HFF-Myc (cell line): ENCODE measurements at regions not wholly inside any gene's neighbourhood (a gene's known extent, or its start where the extent isn't known, plus 50 kb on each side); places are given as distances from the start of the nearest gene placed in this dataset.

Experiments used
- DNase-seq: peaks from one replicate; pipeline ENCODE4 v3.0.0-alpha.2; 2011; ENCODE audit warnings: low read depth; ENCODE audit errors: extremely low read depth
- H3K4me3 ChIP-seq: replicated peaks from 2 replicates; pipeline ENCODE4 v1.5.1; 2011; ENCODE audit warnings: low read depth, mild to moderate bottlenecking, control low read depth, low read length
- CTCF ChIP-seq: IDR thresholded peaks from 2 replicates; pipeline ENCODE4 v1.5.1; 2012; ENCODE audit warnings: mild to moderate bottlenecking, low read depth, low read length, control low read depth; ENCODE audit errors: missing control alignments

- no peak overlapping the region for H3K4me3 ChIP-seq
- TF ChIP-seq CTCF: no peak
- DNase-seq: no peak
Measured at GRCh38 chr18:44557616-44558151, 123.0 kb upstream of the SETBP1 start.

- no peak overlapping the region for H3K4me3 ChIP-seq
- no peak for TF ChIP-seq CTCF
- no peak for DNase-seq
Measured at GRCh38 chr18:44558767-44559166, 121.9 kb upstream of the SETBP1 start.

- H3K4me3 ChIP-seq: no peak overlapping the region
- no peak for TF ChIP-seq CTCF
- DNase-seq: no peak
Measured at GRCh38 chr18:44562986-44563385, 117.7 kb upstream of the SETBP1 start.

GRCh38 chr18:44564922-44565321 is 115.8 kb upstream of the SETBP1 start:
- no peak for TF ChIP-seq CTCF
- no peak overlapping the region for H3K4me3 ChIP-seq
- DNase-seq: peak; percentile 24

- no peak for TF ChIP-seq CTCF
- H3K4me3 ChIP-seq: no peak overlapping the region
- DNase-seq: no peak
Measured at GRCh38 chr18:44568342-44568741, 112.3 kb upstream of the SETBP1 start.

GRCh38 chr18:44568986-44569385 is 111.7 kb upstream of the SETBP1 start:
- no peak for TF ChIP-seq CTCF
- no peak for DNase-seq
- H3K4me3 ChIP-seq: no peak overlapping the region

- no peak for TF ChIP-seq CTCF
- no peak for DNase-seq
- no peak overlapping the region for H3K4me3 ChIP-seq
Measured at GRCh38 chr18:44569391-44570055, 111.2 kb upstream of the SETBP1 start.
